ENCODE measurements at regions not wholly inside any gene's neighbourhood (a gene's known extent, or its start where the extent isn't known, plus 50 kb on each side); places are given as distances from the start of the nearest gene placed in this dataset.

DNA sequence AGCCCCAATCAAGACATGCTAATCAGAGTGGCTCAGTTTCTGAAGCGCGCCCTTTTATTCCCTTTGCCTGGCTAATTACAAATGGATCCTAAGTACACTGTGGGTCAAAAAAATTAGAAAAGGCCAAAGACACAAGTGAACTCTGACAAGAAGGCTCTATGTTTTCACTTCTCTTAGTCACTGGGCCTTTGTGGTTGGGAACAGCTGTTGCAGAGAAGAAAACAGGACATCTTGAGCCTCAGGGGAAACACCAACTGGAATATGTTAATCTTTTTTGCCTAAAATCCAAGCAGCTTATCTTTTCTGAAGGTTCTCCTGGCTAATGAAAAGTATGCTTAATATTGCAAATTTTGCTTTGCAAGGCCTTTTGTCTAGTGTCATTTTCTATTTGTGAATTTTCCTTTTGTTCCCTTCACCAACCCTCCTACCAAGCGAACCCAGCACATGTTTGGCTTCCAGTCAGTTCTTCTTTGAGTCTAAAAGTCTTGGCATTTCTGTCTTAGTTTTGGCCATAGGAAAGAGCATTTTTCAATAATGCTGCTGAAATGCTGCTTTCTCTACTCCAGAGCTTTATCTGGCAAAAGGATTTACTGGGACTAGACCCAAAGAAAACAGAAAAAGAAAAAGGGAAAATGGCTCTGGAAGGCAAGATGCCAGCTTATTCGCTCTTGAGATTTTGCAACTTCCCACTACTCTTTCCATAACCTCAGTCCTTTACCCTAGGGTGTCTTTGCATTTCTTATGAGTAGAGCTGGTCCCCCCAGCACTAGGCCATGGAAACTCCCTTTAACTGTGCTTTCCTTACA, 440.2 kb upstream of the ST6GAL2 start:
- no peak for DNase-seq

DNA sequence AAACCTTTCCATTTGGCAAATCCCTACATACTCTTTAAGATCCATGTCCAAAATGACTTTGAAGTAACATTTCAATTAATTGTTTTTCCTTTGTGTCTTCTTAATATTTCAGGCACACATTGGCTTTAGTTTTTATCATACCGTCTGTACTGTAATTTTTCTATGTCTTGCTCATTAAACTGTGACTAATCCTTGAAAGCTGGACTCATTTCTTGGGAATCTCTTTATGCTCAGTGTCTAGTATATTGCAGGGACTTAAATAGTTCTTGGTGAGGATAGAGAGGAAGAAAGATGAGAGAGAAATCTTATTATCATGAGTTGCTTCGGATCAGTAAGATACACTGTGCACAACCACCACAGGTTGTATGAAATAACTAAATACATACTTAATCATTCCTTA, 448.3 kb upstream of the ST6GAL2 start:
- no peak for DNase-seq

DNA sequence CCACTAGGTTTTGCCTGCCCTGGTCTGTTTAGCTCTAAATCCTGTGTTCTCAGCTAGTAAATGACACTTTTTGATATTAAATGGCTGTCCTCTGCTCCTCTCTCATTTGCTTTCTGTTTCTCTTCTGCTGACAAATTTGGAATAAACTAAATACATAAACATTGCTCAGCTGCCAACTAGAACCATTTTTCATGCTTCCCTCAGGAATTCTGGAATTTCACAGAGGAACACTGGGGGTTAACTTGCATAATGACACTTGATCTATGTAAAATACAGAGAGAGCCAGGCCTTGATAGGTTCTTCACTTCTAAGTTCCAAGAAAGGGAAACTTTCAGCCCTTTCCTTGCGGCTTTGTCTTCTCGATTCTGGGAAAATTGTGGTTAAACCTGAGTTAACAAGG, 450.6 kb upstream of the ST6GAL2 start:
- DNase-seq = no peak

DNA sequence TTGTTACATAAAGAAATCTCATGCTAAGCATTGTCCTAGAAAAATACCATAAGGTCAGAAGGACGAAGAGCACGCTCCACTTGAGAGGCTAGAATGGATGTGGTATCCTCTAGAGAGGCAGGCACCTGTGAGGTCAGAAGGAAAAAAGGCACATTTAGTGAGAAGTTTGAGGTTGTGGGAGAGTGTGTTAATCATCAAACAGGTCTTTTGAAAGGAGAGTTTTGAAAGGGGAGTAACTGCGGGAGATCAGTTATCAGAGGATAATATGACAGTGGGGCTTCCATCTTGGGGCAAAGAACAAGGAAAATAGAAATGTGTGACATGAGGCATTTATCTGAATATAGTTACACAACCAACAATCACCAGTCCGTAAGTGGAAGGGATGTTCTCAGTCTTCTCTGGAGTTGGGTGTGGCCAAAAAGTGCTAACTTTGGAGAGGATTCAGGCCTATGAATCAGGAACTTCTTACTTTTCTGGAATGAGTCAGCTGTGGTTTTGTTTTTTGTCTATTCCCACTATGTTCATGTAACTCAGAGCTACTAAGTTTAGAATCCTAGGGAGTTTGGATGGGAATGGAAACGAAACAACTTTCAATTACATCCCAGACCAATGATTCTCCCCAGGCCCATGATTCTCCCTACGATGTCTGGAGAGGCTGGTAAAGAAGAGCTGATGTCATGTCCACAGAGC, 451.4 kb upstream of the ST6GAL2 start:
- DNase-seq = no peak

DNA sequence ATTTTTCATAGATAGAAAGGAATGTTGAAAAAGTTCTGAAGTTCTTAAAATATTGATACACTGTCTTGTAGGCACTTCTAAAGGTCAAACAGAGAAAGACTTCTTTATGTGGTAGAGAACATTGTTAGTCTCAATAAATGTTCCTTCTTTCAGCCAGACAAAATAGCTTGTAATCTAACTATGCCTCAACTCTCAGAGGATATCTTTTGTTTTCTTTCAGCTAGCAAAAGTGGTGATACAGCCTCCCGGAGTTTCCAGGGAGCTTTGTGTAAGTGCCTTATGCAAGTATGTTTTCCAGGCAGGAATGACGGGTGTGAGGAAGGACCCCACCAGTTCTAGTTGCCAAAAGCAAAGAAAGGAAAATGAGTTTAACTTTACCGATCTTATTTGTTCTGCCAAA, 452.1 kb upstream of the ST6GAL2 start:
- DNase-seq = no peak

DNA sequence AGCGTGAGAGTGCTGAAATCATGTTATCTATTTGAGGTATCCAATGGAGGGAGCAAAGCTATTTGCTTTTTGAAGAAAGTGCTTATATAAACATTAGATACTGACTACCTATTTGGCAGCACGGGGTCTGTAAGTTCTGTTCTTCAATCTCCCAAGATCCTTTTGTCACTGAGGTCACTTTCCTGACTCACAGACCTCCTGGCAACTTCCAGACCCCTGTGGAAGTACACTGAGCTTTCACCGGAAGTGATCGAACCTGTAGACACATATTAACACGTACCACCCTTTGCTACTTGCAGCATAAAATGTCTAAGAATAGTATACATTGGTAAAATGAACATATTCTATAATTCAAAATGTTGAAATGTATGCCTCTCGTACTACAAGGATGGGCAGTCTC, 452.6 kb upstream of the ST6GAL2 start:
- no peak for DNase-seq

DNA sequence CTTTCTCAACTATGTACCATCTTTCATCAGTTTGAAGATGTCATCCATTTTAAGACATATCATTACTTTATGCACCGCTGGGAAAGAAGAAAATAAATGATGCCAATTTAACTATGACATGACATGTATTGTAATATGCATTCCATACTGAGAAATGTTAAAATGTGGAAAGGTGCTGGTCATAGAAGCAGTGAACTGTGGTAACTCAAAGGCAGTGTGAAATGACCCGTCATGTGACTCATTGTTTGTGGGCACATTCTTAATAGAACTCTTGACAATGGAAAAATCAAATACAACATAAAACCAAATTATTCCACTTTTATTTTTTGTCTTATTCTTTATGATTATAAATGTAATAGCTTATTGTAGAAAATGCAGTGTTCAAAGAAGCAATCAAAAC, 455.0 kb upstream of the ST6GAL2 start:
- no peak for DNase-seq

DNA sequence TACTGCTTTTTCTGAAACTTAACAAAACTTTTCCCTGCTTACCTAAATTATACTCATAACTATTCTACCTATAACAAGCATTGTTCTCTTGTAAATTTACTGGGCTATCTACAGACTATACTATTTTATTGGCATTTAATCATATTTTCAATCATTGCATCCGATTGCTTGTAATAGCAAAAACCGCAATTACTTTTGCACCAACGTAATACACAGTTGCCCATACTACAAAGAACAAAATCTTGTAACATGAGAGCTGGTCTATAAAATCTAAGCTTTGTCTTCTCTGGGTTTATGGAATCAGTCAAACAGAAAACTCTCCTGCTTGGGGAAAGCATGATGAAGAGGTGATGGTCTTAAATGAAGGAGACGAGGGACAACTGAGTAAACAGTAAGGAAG, 463.4 kb upstream of the ST6GAL2 start:
- DNase-seq = no peak

DNA sequence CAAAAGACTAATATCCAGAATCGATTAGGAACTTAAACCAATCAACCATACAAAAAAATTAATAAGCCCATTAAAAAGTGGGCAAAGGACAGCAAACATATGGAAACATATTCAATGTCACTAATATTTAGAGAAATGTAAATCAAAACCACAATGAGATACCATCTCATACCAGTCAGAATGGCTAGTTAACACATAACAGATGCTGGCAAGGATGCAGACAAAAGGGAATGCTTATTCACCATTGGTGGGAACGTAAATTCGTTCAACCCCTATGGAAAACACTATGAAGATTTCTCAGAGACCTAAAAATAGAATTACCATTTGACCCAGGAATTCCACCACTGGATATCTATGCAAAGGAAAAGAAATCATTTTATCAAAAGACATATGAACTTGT, 468.2 kb upstream of the ST6GAL2 start:
- DNase-seq = no peak

DNA sequence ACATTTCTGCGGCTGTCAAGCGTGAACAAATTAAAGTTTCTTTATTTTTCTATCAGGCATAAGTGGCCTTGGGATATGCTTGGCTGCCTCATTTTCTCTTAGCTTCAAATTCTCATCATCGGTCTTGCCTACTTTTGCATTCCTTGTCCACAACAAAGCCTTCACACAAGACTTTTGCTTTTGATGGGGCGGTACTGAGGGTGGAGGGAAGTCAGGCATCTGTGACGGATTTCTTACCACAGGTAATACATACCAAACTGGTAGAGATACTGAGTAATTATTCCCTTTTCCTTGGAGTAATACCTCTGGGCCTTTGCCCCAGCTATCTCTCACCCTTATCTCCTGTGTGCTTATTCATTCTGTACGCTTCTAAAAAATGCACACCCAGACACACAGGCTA, 468.3 kb upstream of the RGPD4 start:
- DNase-seq = no peak

DNA sequence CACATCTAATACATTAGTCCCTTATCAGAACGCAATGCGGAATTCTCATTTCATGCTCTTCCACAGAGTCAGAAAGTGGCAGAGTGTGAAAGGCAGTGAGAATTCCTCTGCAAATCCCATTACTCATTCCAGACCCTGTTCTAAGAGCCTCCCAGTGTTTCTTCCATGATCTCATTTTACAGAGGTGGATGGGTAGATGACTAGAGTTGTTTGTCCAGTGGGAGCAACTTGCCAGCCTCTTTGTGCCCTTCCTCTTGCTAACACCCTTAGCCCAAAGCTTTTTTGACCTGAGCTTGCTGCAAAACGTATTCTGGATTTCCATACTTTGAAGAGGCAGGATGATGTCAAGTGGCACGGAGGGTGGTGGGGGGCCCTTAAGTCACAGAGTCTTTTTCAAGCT, 467.7 kb upstream of the RGPD4 start:
- DNase-seq = no peak

DNA sequence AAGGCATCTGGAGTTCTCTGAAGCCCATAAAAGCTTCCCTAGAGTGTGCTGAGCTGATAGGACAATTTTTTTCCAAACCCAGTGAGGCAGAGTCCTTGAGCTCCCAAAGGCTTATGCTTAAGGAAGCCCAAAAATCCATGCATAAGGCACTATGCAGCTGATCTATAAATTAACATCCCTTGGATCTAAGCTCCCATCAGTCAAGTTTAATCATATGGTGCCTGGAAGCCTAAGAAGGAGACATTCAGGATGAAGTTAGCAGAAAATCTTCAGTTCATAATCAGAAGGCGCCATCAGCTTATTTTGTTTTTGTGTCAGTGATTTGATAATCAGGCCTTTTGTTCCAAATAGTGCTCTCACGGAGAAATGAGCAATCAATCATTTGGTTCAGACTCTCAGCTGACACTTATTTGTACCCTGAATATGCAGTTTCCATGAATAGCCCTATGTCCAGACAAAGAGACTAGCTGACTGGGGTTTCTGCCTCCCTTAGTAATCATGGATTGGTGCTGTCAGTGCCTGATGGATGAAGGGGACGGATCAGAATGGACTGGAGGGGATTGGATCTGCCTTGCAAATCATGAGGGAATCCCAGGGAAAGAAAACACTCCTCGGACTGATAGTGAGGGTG, 464.8 kb upstream of the RGPD4 start:
- DNase-seq = no peak

DNA sequence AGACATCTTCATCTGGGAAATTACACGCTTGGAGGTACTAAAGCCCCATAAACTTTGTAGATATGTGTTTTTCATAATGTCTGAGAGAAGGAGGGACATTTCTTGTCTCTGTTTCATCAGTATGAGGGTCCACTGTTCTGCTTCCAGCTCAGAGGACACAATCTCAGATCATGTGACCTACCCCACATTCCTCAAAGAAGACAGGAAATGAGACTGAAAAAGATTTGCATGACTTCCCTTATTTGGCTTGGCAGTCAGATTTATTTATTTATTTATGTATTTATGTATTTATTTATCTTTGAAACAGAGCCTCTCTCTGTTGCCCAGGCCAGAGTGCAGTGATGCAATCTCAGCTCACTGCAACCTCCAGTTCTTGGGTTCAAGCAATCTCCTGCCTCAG, 463.7 kb upstream of the RGPD4 start:
- DNase-seq = no peak

DNA sequence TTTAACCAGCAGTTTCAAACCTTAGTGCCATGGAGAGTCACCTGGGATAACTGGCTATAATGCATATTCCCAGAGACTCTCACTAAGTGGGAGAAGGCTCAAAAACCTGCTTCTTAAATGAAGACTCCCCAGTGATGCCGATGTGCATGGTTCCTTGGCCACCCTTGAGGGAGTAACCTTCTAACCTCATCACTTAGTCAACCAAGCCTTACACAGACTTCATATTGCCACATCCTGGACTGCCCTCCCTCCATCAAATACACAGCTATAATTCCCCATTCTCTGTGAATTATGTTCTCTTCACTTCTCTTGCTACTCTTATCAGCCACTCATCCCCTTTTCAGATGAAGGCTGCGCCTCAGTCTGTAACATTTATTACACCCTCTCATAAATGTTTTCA, 462.9 kb upstream of the RGPD4 start:
- DNase-seq = no peak

DNA sequence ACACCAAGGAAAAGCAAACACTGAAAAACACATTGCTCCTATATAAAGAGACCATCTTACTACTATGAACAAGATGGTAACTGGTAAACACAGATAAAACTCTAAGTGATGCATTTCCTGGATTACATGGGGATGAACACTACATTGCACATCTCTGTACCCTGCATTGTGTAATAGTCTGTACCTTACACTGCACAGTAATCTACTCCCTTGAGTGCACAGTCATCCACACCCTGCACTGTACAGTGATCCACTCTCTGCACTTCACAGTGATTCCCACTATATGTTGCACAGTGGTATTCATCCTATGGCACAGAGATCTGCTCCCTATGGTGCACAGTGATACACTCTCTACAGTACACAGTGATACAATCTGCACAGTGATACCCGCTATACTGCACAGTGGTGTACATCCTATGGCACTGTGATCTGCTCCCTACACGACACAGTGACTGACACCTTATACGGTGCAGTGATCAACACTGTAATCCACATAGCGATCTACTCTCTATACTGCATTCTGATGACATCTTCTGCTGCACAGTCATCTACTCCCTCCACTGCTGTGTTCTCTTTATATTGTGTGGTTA, 462.2 kb upstream of the RGPD4 start:
- no peak for DNase-seq

DNA sequence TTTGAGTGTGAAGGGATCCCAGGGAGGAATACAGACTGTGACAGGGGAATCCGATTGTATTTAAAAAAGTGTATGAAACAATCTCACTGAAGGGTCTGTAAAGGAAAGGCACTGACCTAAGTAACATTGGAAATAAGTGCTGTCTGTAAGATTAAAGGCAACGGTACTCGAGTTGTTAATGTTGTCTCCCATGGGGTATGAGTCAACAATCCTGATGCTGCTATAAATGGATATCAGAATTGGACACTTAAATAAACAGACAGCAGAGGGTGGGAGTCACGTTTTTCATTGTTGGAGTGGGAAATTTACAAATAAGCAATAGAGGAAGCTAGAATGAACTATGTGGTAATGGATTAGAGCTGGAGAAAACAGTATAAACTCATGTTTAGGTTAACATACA, 452.4 kb upstream of the RGPD4 start:
- no peak for DNase-seq

DNA sequence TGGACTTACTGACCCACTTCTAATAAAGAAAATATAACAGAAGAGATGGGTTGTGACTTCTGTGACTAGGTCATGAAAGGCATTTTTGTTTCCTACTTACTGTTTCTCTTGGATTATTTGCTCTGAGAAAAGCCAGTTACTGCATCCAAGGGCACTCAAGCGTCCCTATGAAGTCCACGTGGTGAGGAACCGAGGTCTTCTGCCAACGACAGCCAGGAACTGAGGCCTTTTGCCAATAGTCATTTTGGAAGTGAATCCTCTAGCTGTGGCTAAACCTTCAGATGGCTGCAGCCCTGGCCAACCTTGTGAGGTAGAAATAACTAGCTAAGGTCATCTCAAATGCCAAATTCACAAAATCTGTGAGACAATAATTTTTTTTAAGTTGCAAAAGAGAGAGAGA, 449.8 kb upstream of the RGPD4 start:
- DNase-seq = no peak

DNA sequence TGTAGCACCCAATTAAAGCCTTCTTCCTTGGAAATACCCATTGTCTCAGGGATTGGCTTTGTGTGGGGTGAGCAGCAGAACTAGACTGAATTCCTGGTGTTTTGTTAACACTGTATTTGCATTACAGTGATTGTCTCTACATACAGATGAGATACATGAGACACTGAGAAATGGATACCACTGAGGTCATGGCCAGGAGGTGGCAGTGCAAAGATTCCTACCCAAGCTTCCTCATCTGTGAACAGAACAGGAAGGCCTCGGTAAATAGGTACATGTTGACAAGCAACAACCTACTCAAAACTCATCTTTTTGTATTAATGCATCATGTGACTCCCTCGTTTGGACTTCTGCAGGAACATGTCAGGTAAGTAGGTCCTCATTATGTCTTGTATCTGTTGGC, 445.8 kb upstream of the RGPD4 start:
- DNase-seq = no peak

DNA sequence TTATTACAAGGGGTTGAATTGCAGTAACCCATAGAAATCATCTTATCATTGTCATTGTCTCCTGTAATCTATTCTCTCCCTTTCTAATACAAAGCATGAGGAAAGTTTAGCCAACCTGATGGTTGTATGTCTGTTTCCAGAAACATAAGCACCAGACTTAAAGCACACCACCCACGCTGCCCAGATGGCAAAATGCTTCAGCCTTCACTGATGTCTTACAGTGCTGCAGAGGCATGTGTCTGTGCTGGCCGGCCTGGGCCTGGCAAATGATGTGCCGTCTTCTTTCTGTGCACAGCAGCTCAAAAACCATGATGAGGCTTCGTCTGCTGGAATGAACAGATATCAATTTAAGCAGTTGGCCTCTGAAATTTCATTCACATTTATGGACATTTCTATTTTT, 443.0 kb upstream of the RGPD4 start:
- no peak for DNase-seq

DNA sequence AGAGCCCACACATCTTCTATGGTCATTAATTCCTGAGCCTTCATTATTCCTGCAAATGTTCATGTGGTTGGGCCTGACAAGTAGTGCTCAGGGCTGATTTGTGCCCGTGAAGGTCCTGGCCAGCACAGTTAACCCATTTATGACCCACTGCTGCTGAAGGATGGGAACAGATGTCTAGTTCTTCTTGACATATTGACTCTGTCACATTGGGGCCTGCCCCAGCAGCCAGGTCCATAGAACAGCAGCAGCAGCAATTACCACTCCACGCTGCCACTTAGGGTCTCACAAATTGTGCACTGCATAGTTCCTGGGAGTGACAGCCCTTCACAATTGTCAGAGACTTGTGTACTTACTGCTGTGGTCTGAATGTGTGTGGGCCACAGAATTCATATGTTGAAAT, 442.3 kb upstream of the RGPD4 start:
- DNase-seq = no peak

DNA sequence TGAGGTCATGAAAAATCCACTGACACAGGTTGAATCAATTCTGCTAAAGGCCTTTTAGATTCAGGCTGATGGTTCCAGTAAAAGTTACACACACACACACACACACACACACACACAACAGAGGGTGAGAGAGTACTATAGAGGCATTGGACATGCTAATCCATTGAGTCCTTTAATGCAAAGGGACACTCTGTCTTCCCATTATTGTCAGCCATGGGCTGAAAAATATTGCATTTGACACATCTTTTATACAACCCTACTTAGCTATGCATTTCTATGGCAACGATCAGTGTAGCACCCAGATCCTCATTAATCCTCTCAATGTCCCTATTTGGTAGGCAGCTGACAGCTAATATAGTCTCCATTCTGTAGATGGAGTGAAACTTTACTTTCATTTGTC, 440.8 kb upstream of the RGPD4 start:
- no peak for DNase-seq

DNA sequence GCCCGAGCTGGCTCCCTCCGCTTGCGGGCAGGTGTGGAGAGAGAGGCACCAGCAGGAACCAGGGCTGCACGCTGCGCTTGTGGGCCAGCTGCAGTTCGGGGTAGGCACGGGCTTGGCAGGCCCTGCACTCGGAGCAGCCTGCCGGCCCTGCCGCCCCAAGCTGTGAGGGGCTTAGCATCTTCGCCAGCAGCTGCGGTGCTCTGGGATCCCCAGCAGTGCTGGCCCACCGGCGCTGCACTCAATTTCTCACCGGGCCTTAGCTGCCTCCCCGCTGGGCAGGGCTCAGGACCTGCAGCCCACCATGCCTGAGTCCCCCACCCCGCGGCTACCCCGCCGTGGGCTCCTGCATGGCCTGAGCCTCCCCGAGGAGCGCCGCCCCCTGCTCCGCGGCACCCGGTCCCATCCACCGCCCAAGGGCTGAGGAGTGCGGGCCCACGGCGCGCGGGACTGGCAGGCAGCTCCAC, 434.4 kb upstream of the RGPD4 start:
- DNase-seq = no peak

DNA sequence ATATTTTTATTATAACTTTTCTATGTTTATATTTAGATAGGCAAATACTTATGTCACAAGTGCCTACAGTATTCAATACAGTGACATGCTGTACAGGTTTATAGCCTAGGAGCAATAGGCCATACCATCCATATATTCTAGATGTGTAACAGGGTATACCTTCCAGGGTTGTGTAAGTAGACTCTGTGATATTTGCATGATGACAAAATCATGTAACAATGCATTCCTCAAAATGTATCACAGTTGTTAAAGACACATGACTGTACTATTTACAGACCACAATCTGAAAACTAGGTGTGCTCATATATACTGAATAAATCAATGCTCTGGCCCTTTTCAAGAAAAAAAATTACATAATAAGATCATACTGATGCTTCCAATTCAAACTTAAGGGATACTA, 433.2 kb upstream of the RGPD4 start:
- DNase-seq = no peak

DNA sequence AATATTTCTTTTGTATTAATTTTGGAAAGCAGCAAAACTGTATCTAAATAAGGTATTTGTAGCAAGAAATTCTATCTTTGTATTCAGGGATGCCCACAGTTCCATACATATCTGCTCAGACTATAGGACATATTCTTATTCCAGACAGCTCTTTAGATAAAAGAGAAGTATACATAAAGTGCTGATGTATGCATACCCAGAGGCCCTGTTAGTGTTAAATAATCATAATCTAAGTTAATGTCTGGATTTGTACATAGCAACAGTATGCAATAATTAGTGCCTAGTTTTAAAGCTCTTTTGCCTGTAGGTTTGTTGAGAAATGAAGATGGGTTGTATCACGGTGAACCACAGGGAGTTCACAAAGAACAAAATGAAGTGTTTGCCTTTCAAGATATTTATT, 428.0 kb upstream of the RGPD4 start:
- no peak for DNase-seq

Data from NCI-H1417 treated with DMSO at 0.1 percent for 48 hours (cell line).